Keratinocyte (primary cell): ENCODE measurements at regions not wholly inside any gene's neighbourhood (a gene's known extent, or its start where the extent isn't known, plus 50 kb on each side); places are given as distances from the start of the nearest gene placed in this dataset.

Experiments
- CTCF ChIP-seq, 3 experiments: IDR thresholded peaks in 1 of 3; conservative IDR thresholded peaks in 1 of 3; optimal IDR thresholded peaks in 1 of 3; 2 replicates in 2 of 3; 3 replicates in 1 of 3; pipeline versions ENCODE3 to v1.5.1; 2011; ENCODE audit warnings: low read length in 3 of 3, mild to moderate bottlenecking in 3 of 3, moderate library complexity in 2 of 3, control low read depth in 1 of 3, inconsistent platforms in 1 of 3; ENCODE audit not compliant: insufficient read depth in 2 of 3; ENCODE audit errors: extremely low read depth in 1 of 3
- EZH2 ChIP-seq: IDR thresholded peaks from one replicate; pipeline ENCODE4 v1.6.1; 2012; ENCODE audit warnings: inconsistent platforms, mild to moderate bottlenecking, low read length, moderate library complexity

GRCh38 chr2:64914247-64914646 is 75.0 kb upstream of the SLC1A4 start:
- TF ChIP-seq CTCF (optimal IDR thresholded peaks at IDR 0.05 in 1 of 3, IDR thresholded peaks at IDR 0.05 in 1 of 3, conservative IDR thresholded peaks at IDR 0.05 in 1 of 3; ENCODE audit: extremely low read depth in 1 of 3, insufficient read depth in 2 of 3, low read length in 3 of 3) (no peak), EZH2 (no peak)
